RWPE2 (cell line): ENCODE measurements at regions not wholly inside any gene's neighbourhood (a gene's known extent, or its start where the extent isn't known, plus 50 kb on each side); places are given as distances from the start of the nearest gene placed in this dataset.

Source experiments
- ATAC-seq: fragments of 200-7000 bp; cut with Tn5 transposase; 3 replicates; pipeline ENCODE4 v1.9.1; 2021; ENCODE audit warnings: low read depth
- DNase-seq: peaks from one replicate; pipeline ENCODE4 v3.0.0-alpha.2; 2020; ENCODE audit warnings: low spot score
- H3K27ac ChIP-seq: fragments of 450-650 bp; 2 replicates; pipeline ENCODE4 v1.5.1; 2017; ENCODE audit warnings: mild to moderate bottlenecking; ENCODE audit not compliant: poor library complexity, severe bottlenecking
- H3K27me3 ChIP-seq: fragments of 250-450 bp; sonication (Bioruptor Pico); 2 replicates; pipeline ENCODE4 v1.5.1; 2021; ENCODE audit warnings: mild to moderate bottlenecking, moderate library complexity; ENCODE audit not compliant: insufficient read depth, poor library complexity, severe bottlenecking
- H3K36me3 ChIP-seq: fragments of 250-450 bp; sonication (Bioruptor Pico); 2 replicates; pipeline ENCODE4 v1.5.1; 2020; ENCODE audit warnings: low read depth, mild to moderate bottlenecking, moderate library complexity
- H3K4me1 ChIP-seq: fragments of 250-450 bp; sonication (Bioruptor Pico); 2 replicates; pipeline ENCODE4 v1.5.1; 2021; ENCODE audit warnings: mild to moderate bottlenecking, moderate library complexity; ENCODE audit not compliant: insufficient read depth, poor library complexity, severe bottlenecking
- H3K4me3 ChIP-seq: fragments of 250-450 bp; sonication (Bioruptor Pico); 2 replicates; pipeline ENCODE4 v1.5.1; 2021; ENCODE audit warnings: mild to moderate bottlenecking, moderate library complexity; ENCODE audit not compliant: severe bottlenecking
- H3K9me3 ChIP-seq: fragments of 250-450 bp; sonication (Bioruptor Pico); 2 replicates; pipeline ENCODE4 v1.5.1; 2021; ENCODE audit warnings: mild to moderate bottlenecking, moderate library complexity; ENCODE audit not compliant: severe bottlenecking
- TF ChIP-seq, protein P1 (sequence below): fragments of 450-650 bp; IDR thresholded peaks from one replicate; pipeline ENCODE4 v1.5.1; 2017; ENCODE audit warnings: mild to moderate bottlenecking, moderate library complexity; ENCODE audit not compliant: poor library complexity, severe bottlenecking

DNA sequence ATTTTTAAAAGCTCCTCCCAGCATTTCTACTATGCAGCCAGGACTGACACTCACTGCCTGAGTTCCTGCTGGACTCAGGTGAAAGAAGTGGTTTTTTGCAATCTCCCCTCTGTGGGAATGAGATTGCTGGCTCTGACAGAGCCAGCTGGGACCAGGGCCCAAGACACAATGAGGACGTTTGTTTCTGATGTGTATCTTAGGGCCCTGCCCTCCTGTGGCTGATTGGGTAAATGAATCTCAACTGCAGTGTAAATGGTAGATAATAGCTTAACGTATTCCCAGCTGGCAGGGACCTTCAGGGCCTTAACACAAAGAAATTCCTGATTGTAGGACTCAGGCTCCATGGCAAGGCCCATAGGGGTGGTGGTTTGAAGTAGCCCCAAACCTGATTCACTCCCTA, 85.8 kb upstream of the PRPS1 start:
- Histone ChIP-seq H3K4me3 (no peak overlapping the region), H3K9me3 (no peaks in the 10 kb centered on the region), H3K27me3 (no peaks in the 10 kb centered on the region), H3K36me3 (no peaks in the 10 kb centered on the region), H3K4me1 (no peaks in the 10 kb centered on the region), H3K27ac (no peak overlapping the region)
- no peak for DNase-seq
- TF ChIP-seq, protein P1, sequence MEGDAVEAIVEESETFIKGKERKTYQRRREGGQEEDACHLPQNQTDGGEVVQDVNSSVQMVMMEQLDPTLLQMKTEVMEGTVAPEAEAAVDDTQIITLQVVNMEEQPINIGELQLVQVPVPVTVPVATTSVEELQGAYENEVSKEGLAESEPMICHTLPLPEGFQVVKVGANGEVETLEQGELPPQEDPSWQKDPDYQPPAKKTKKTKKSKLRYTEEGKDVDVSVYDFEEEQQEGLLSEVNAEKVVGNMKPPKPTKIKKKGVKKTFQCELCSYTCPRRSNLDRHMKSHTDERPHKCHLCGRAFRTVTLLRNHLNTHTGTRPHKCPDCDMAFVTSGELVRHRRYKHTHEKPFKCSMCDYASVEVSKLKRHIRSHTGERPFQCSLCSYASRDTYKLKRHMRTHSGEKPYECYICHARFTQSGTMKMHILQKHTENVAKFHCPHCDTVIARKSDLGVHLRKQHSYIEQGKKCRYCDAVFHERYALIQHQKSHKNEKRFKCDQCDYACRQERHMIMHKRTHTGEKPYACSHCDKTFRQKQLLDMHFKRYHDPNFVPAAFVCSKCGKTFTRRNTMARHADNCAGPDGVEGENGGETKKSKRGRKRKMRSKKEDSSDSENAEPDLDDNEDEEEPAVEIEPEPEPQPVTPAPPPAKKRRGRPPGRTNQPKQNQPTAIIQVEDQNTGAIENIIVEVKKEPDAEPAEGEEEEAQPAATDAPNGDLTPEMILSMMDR = no peak
- ATAC-seq = no peak

DNA sequence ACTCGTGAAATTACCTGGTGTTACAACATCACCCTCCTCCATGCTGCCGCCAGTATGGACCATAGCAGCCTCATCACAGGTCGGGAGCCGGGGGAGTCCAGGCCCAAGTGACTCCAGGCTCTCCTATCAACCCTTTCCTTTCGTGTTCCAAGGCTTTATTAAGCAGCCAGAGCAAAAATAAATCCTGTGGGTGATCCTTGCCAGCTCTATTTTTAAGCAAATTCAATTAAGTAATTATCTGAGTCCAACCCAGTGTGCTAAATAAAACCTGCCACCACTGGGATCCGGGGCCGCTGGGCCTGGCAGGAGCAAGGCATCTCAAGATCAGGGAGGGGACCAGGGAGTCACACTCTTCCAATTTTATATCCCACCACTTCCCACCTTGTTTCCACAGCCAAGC, 80.7 kb upstream of the PRPS1 start:
- TF ChIP-seq, protein P1 = no peak
- Histone ChIP-seq H3K9me3 (no peaks in the 10 kb centered on the region), H3K27ac (no peak overlapping the region), H3K36me3 (no peaks in the 10 kb centered on the region), H3K4me3 (no peak overlapping the region), H3K27me3 (no peaks in the 10 kb centered on the region), H3K4me1 (no peaks in the 10 kb centered on the region)
- ATAC-seq (no peak), DNase-seq (no peak)

DNA sequence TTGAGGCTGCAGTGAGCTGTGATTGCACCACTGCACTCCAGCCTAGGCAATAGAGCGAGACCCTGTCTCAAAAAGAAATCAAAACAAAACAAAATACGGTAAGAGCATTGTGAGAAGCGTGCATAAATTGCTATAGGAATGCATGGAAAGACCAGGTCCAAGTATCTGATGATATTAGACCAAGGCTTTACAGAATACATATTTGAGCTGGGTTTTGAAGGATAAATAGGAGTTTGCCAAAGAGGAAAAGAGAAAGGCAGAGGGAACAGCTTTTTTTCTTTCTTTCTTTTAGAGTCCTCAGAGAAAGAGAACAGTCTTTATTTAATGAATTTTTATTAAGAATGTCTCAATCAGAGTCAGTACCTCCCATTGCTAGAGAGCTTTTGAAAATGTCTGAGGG, 79.5 kb upstream of the PRPS1 start:
- Histone ChIP-seq H3K27me3 (no peaks in the 10 kb centered on the region), H3K4me3 (no peak overlapping the region), H3K9me3 (no peaks in the 10 kb centered on the region), H3K27ac (no peak overlapping the region), H3K36me3 (no peaks in the 10 kb centered on the region), H3K4me1 (no peaks in the 10 kb centered on the region)
- DNase-seq = no peak
- ATAC-seq = no peak
- TF ChIP-seq, protein P1 = no peak

DNA sequence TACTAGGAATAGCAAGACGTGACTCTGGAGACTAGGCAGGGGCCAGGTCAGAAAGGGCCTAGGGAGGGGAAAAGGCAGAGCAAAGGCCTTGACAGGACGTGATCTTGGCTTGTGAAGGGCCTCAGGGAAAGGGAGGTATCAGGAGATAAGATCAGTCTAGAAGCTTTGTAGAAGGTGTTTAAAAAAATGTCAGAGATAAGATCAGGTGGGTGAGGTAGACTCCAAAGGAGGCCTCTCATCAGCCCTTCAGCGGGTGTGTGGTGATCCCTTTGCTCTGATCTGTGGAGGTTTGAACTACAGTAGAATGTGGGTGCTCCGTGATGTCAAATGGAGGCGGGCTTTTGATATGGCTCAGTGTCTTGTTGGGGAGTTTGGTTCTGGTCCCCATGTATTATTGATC, 78.8 kb upstream of the PRPS1 start:
- ATAC-seq (no peak), DNase-seq (no peak)
- Histone ChIP-seq H3K36me3 (no peaks in the 10 kb centered on the region), H3K4me3 (no peak overlapping the region), H3K27me3 (no peaks in the 10 kb centered on the region), H3K9me3 (no peaks in the 10 kb centered on the region), H3K27ac (no peak overlapping the region), H3K4me1 (no peaks in the 10 kb centered on the region)
- TF ChIP-seq, protein P1 = no peak

DNA sequence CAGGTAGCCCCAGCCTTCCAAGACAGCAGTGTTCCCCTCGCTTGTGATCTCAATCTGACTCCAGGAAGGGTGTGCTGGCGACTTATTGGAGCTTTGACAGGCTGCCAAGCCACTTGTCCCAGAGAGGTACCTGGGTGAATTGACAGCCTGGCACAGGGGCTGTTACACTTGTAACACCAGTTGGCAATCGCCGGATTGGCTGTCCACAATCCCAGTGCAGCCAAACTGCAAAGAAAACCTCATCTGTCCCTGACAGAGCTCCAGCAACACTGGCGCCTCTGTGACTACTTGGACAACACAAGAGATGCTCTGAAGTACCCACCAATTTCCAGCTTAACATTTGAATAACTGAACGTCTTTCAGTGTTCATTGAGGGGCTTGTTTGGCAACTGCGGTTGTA, 76.8 kb upstream of the PRPS1 start:
- H3K27me3 ChIP-seq = no peaks in the 10 kb centered on the region
- no peak for DNase-seq
- no peak overlapping the region for H3K4me3 ChIP-seq
- H3K9me3 ChIP-seq = no peaks in the 10 kb centered on the region
- TF ChIP-seq, protein P1 = no peak
- H3K36me3 ChIP-seq = no peaks in the 10 kb centered on the region
- H3K27ac ChIP-seq = no peak overlapping the region
- no peak for ATAC-seq
- no peaks in the 10 kb centered on the region for H3K4me1 ChIP-seq
